ENCODE measurements at regions not wholly inside any gene's neighbourhood (a gene's known extent, or its start where the extent isn't known, plus 50 kb on each side); places are given as distances from the start of the nearest gene placed in this dataset.

GRCh38 chr12:62014330-62014729, 245.9 kb upstream of the USP15 start:
- DNase-seq (ENCODE audit: low spot score): no peak
- TF ChIP-seq CTCF (IDR thresholded peaks at IDR 0.05; ENCODE audit: extremely low read depth, missing control alignments): no peak

GRCh38 chr12:62016021-62016420, 244.2 kb upstream of the USP15 start:
- DNase-seq (ENCODE audit: low spot score): no peak
- TF ChIP-seq CTCF (IDR thresholded peaks at IDR 0.05; ENCODE audit: extremely low read depth, missing control alignments): no peak

- no peak for DNase-seq (ENCODE audit: low spot score)
- no peak for TF ChIP-seq CTCF (IDR thresholded peaks at IDR 0.05; ENCODE audit: extremely low read depth, missing control alignments)
These were observed 238.4 kb upstream of the USP15 start for GRCh38 chr12:62021808-62022207.

GRCh38 chr12:62028536-62028935, 231.7 kb upstream of the USP15 start:
- no peak for DNase-seq (ENCODE audit: low spot score)
- TF ChIP-seq CTCF (IDR thresholded peaks at IDR 0.05; ENCODE audit: extremely low read depth, missing control alignments): no peak

- TF ChIP-seq CTCF (IDR thresholded peaks at IDR 0.05; ENCODE audit: extremely low read depth, missing control alignments): no peak
- no peak for DNase-seq (ENCODE audit: low spot score)
These were observed 227.3 kb upstream of the USP15 start for GRCh38 chr12:62032870-62033269.

GRCh38 chr12:62044450-62045135, 215.6 kb upstream of the USP15 start:
- DNase-seq (ENCODE audit: low spot score): no peak
- no peak for TF ChIP-seq CTCF (IDR thresholded peaks at IDR 0.05; ENCODE audit: extremely low read depth, missing control alignments)

- TF ChIP-seq CTCF (IDR thresholded peaks at IDR 0.05; ENCODE audit: extremely low read depth, missing control alignments): no peak
- DNase-seq (ENCODE audit: low spot score): no peak
These were observed 215.0 kb upstream of the USP15 start for GRCh38 chr12:62045211-62045610.

Measured in GM20000 (cell line).